Gastrocnemius medialis (tissue), 4 donors: ENCODE measurements at regions not wholly inside any gene's neighbourhood (a gene's known extent, or its start where the extent isn't known, plus 50 kb on each side); places are given as distances from the start of the nearest gene placed in this dataset.

Experiments
- ATAC-seq, 2 donors: fragments of 150-250 bp; one replicate each; pipeline ENCODE4 v1.9.1; 2016
- DNase-seq, 2 donors: peaks; one replicate each; pipeline ENCODE4 v3.0.0-alpha.2; 2019
- H3K27ac ChIP-seq, 4 donors: fragments of 200-600 bp; sonication (generic); 1 replicate in 1 of 4; 2 replicates in 3 of 4; pipeline ENCODE4 v1.5.1; 2016 to 2018; ENCODE audit warnings: mild to moderate bottlenecking in 2 of 4, moderate library complexity in 1 of 4
- H3K27me3 ChIP-seq, 3 donors: fragments of 200-600 bp; sonication (generic) in 2 of 3; 1 replicate in 1 of 3; 2 replicates in 2 of 3; pipeline versions ENCODE4 v1.5.1 to v1.6.0; 2016 to 2019; ENCODE audit warnings: mild to moderate bottlenecking in 1 of 3, moderate library complexity in 1 of 3
- H3K36me3 ChIP-seq, 2 donors: fragments of 200-600 bp; sonication (generic) in 1 of 2; one replicate each; pipeline ENCODE4 v1.5.1; 2017 to 2018
- H3K4me1 ChIP-seq, 2 donors: fragments of 200-600 bp; sonication (generic) in 1 of 2; one replicate each; pipeline ENCODE4 v1.5.1; 2016 to 2017; ENCODE audit warnings: mild to moderate bottlenecking in 2 of 2
- H3K4me3 ChIP-seq, 4 donors: fragments of 200-600 bp; sonication (generic) in 3 of 4; 1 replicate in 1 of 4; 2 replicates in 3 of 4; pipeline ENCODE4 v1.5.1; 2016 to 2019; ENCODE audit warnings: mild to moderate bottlenecking in 2 of 4
- H3K9me3 ChIP-seq, 3 donors: fragments of 200-600 bp; sonication (generic) in 2 of 3; 1 replicate in 1 of 3; 2 replicates in 2 of 3; pipeline ENCODE4 v1.5.1; 2016 to 2019
- POLR2A ChIP-seq, 2 donors: fragments of 450-650 bp; IDR thresholded peaks; one replicate each; pipeline ENCODE4 v1.6.1; 2017; ENCODE audit warnings: antibody characterized with exemption in 2 of 2, mild to moderate bottlenecking in 2 of 2, moderate library complexity in 2 of 2
- in situ Hi-C, 4 donors: fragments of 200-750 bp; cut with MboI; loops; one replicate each; pipeline versions ENCODE4 v1.15.0 to v1.8.0; 2017; ENCODE audit warnings: low sequenced_read_pairs in 4 of 4
- intact Hi-C: fragments of 100-400 bp; cut with DNase I; formaldehyde crosslinking; loops from one replicate; pipeline ENCODE4 v1.15.1; 2023; ENCODE audit warnings: low total_unique reads
- TF ChIP-seq, protein P1 (sequence below), 5 experiments: fragments of 450-650 bp in 3 of 5; fragments of 200-600 bp in 2 of 5; sonication (generic) in 2 of 5; IDR thresholded peaks in 4 of 5; conservative IDR thresholded peaks in 1 of 5; 1 replicate in 4 of 5; 2 replicates in 1 of 5; pipeline ENCODE4 v1.5.1; 2016 to 2019; ENCODE audit warnings: antibody characterized with exemption in 5 of 5, mild to moderate bottlenecking in 3 of 5, moderate library complexity in 3 of 5

DNA sequence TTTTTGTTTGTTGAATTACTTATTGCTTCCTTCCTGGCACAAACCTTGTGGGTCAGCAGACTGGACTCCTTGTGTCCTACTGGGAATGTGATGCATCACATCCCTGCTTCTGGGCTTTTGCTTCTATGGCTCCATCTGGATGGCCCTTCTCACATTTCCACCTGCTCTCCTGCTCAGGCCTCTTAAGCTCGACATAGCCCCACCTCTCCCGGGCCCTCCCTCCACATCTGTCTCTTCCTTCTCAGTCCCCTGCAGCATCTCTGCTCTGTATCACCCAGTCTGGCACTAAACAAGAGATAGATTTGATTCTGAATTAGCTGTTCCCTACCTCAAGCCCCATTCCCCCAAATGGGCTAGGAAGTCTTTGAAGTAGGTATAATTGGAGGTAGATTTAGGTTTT, 356.8 kb downstream of the DHX35 start:
- TF ChIP-seq POLR2A (IDR thresholded peaks at IDR 0.05): no peak
- TF ChIP-seq, protein P1, sequence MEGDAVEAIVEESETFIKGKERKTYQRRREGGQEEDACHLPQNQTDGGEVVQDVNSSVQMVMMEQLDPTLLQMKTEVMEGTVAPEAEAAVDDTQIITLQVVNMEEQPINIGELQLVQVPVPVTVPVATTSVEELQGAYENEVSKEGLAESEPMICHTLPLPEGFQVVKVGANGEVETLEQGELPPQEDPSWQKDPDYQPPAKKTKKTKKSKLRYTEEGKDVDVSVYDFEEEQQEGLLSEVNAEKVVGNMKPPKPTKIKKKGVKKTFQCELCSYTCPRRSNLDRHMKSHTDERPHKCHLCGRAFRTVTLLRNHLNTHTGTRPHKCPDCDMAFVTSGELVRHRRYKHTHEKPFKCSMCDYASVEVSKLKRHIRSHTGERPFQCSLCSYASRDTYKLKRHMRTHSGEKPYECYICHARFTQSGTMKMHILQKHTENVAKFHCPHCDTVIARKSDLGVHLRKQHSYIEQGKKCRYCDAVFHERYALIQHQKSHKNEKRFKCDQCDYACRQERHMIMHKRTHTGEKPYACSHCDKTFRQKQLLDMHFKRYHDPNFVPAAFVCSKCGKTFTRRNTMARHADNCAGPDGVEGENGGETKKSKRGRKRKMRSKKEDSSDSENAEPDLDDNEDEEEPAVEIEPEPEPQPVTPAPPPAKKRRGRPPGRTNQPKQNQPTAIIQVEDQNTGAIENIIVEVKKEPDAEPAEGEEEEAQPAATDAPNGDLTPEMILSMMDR (IDR thresholded peaks at IDR 0.05 in 4 of 5, conservative IDR thresholded peaks at IDR 0.05 in 1 of 5): no peak

GRCh38 chr20:39312676-39313075, 350.5 kb downstream of the DHX35 start:
- no peak overlapping the region for H3K27ac ChIP-seq
- in situ Hi-C loops: no loop called here
- no peak overlapping the region for H3K4me3 ChIP-seq
- no peaks in the 10 kb centered on the region for H3K36me3 ChIP-seq
- no peaks in the 10 kb centered on the region for H3K4me1 ChIP-seq
- ATAC-seq: no peak
- intact Hi-C loops: no loop called here
- no peak for TF ChIP-seq POLR2A (IDR thresholded peaks at IDR 0.05)
- TF ChIP-seq, protein P1 (IDR thresholded peaks at IDR 0.05 in 4 of 5, conservative IDR thresholded peaks at IDR 0.05 in 1 of 5): no peak
- DNase-seq: no peak
- no peaks in the 10 kb centered on the region for H3K9me3 ChIP-seq
- no peaks in the 10 kb centered on the region for H3K27me3 ChIP-seq

More for the DNA sequence above, 356.8 kb downstream of the DHX35 start:
- DNase-seq (no peak), ATAC-seq (no peak)
- no peak overlapping the region for H3K27ac ChIP-seq
- no peaks in the 10 kb centered on the region for H3K9me3 ChIP-seq
- no peaks in the 10 kb centered on the region for H3K4me1 ChIP-seq
- no peaks in the 10 kb centered on the region for H3K27me3 ChIP-seq
- no peak overlapping the region for H3K4me3 ChIP-seq
- intact Hi-C loops: no loop called here
- in situ Hi-C loops: no loop called here
- H3K36me3 ChIP-seq: no peaks in the 10 kb centered on the region

GRCh38 chr20:39311851-39312506, 349.8 kb downstream of the DHX35 start:
- no peak for DNase-seq
- Histone ChIP-seq H3K27ac (no peak overlapping the region), H3K4me1 (no peaks in the 10 kb centered on the region), H3K4me3 (no peak overlapping the region), H3K36me3 (no peaks in the 10 kb centered on the region), H3K27me3 (no peaks in the 10 kb centered on the region), H3K9me3 (no peaks in the 10 kb centered on the region)
- ATAC-seq: no peak
- TF ChIP-seq POLR2A (IDR thresholded peaks at IDR 0.05): no peak
- TF ChIP-seq, protein P1 (IDR thresholded peaks at IDR 0.05 in 4 of 5, conservative IDR thresholded peaks at IDR 0.05 in 1 of 5): no peak
- in situ Hi-C loops (no loop called here), intact Hi-C loops (no loop called here)

GRCh38 chr20:39310363-39310995, 348.3 kb downstream of the DHX35 start:
- Histone ChIP-seq H3K4me1 (no peaks in the 10 kb centered on the region), H3K4me3 (no peak overlapping the region), H3K36me3 (no peaks in the 10 kb centered on the region), H3K27me3 (no peaks in the 10 kb centered on the region), H3K27ac (no peak overlapping the region), H3K9me3 (no peaks in the 10 kb centered on the region)
- in situ Hi-C loops (no loop called here), intact Hi-C loops (no loop called here)
- no peak for DNase-seq
- no peak for ATAC-seq
- TF ChIP-seq, protein P1 (IDR thresholded peaks at IDR 0.05 in 4 of 5, conservative IDR thresholded peaks at IDR 0.05 in 1 of 5): no peak
- no peak for TF ChIP-seq POLR2A (IDR thresholded peaks at IDR 0.05)
